A673 (cell line): ENCODE measurements at regions not wholly inside any gene's neighbourhood (a gene's known extent, or its start where the extent isn't known, plus 50 kb on each side); places are given as distances from the start of the nearest gene placed in this dataset.

ENCODE experiments used
- CTCF ChIP-seq: fragments of 300-800, 200-600 bp; sonication (generic); conservative IDR thresholded peaks from 2 replicates; pipeline ENCODE4 v1.5.1; 2017; ENCODE audit warnings: low read depth, mild to moderate bottlenecking, antibody characterized with exemption, low read length, moderate library complexity, mixed read lengths
- EZH2 ChIP-seq: fragments of 200-600 bp; sonication (generic); IDR thresholded peaks from 2 replicates; pipeline ENCODE4 v1.6.1; 2017; ENCODE audit warnings: borderline replicate concordance, low read depth, mild to moderate bottlenecking, mixed read lengths, antibody characterized with exemption, low read length; ENCODE audit not compliant: poor library complexity, severe bottlenecking

- TF ChIP-seq EZH2 (no peak), CTCF (no peak)
Observed at GRCh38 chr19:31418055-31418454, 68.8 kb upstream of the TSHZ3 start.
